ENCODE measurements at regions not wholly inside any gene's neighbourhood (a gene's known extent, or its start where the extent isn't known, plus 50 kb on each side); places are given as distances from the start of the nearest gene placed in this dataset.

DNA sequence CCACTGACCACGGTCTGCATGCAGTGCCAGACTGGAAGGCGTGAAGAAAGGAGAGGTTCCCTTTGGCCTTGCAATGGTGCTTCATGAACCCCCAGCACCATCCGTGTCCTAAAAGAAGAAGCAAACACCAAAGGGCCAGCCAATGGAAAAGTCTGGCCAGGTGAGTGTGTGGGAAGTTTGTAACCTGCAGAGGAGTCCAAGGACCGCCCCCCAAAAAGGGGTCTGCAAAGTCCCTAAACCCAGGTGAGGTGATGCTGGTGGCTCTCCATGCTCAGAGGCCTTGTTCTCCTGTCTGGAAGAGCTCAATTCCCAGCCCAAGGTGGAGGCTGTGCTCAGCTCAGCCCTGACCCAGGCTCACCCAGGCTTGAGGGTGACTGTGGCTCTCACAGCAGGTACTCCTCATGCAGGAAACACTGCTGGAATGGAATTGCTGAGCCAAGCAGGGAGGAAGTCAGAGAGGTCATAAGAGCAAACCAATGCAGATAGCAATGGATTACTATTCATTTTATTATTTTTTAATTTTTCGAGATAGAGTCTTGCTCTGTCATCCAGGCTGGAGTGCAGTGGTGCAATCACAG lies 52.4 kb upstream of the NANOS1 start:
- WGBS: 79% methylated on average over 5 of the region's 5 CpGs
- DNase-seq (ENCODE audit: low spot score): peak; percentile 19
- Histone ChIP-seq H3K27ac (ENCODE audit: low read depth in 1 of 2, low read length in 2 of 2) (no peak overlapping the region), H3K9ac (ENCODE audit: low read depth in 1 of 2, low read length in 2 of 2) (no peak overlapping the region), H3K4me3 (ENCODE audit: low read depth in 1 of 3, low read length in 3 of 3) (no peak overlapping the region), H3K9me3 (ENCODE audit: control insufficient read depth in 4 of 4, low read length in 3 of 4) (peaks cover 0 to 7% (median 4%) of the 10 kb centered on the region in 4 donors), H3K27me3 (ENCODE audit: control insufficient read depth in 4 of 4, insufficient read depth in 4 of 4, low read length in 3 of 4) (no peaks in the 10 kb centered on the region), H3K36me3 (ENCODE audit: control insufficient read depth in 4 of 4, insufficient read depth in 3 of 4, low read depth in 1 of 4, low read length in 3 of 4) (no peaks in the 10 kb centered on the region), H3K4me1 (ENCODE audit: control insufficient read depth in 4 of 4, insufficient read depth in 4 of 4, low read length in 3 of 4) (no peaks in the 10 kb centered on the region)
- TF ChIP-seq, protein P1, sequence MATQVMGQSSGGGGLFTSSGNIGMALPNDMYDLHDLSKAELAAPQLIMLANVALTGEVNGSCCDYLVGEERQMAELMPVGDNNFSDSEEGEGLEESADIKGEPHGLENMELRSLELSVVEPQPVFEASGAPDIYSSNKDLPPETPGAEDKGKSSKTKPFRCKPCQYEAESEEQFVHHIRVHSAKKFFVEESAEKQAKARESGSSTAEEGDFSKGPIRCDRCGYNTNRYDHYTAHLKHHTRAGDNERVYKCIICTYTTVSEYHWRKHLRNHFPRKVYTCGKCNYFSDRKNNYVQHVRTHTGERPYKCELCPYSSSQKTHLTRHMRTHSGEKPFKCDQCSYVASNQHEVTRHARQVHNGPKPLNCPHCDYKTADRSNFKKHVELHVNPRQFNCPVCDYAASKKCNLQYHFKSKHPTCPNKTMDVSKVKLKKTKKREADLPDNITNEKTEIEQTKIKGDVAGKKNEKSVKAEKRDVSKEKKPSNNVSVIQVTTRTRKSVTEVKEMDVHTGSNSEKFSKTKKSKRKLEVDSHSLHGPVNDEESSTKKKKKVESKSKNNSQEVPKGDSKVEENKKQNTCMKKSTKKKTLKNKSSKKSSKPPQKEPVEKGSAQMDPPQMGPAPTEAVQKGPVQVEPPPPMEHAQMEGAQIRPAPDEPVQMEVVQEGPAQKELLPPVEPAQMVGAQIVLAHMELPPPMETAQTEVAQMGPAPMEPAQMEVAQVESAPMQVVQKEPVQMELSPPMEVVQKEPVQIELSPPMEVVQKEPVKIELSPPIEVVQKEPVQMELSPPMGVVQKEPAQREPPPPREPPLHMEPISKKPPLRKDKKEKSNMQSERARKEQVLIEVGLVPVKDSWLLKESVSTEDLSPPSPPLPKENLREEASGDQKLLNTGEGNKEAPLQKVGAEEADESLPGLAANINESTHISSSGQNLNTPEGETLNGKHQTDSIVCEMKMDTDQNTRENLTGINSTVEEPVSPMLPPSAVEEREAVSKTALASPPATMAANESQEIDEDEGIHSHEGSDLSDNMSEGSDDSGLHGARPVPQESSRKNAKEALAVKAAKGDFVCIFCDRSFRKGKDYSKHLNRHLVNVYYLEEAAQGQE (IDR thresholded peaks at IDR 0.05): no peak
- no peak for TF ChIP-seq FOXA1 (IDR thresholded peaks at IDR 0.05)
- no peak for TF ChIP-seq EGR1 (IDR thresholded peaks at IDR 0.05; ENCODE audit: low read depth in 2 of 2)

DNA sequence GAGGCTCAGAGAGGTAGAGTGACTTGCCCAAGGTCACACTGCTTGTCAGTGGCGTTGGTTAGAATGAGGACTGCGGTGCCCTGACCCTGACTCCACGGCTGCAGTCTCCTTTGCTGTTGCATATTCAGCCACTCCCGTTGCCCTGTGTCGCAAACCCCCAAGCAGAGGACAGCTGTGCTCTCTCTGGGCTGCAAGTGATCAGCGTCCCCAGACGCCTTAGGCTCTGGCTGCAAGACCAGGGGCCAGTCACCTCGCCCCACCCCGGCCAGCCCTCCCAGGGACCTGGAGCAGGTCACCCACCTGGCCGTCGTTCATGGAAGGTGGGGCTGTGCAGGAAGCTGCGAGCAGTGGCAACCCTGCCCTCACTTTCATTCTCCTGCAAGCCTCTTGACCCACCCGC lies 51.7 kb upstream of the NANOS1 start:
- DNase-seq (ENCODE audit: low spot score): peak; percentile 16
- no peaks in the 10 kb centered on the region for H3K4me1 ChIP-seq (ENCODE audit: control insufficient read depth in 4 of 4, insufficient read depth in 4 of 4, low read length in 3 of 4)
- no peak overlapping the region for H3K4me3 ChIP-seq (ENCODE audit: low read depth in 1 of 3, low read length in 3 of 3)
- peaks cover 0 to 7% (median 4%) of the 10 kb centered on the region in 4 donors for H3K9me3 ChIP-seq (ENCODE audit: control insufficient read depth in 4 of 4, low read length in 3 of 4)
- no peak overlapping the region for H3K9ac ChIP-seq (ENCODE audit: low read depth in 1 of 2, low read length in 2 of 2)
- no peaks in the 10 kb centered on the region for H3K27me3 ChIP-seq (ENCODE audit: control insufficient read depth in 4 of 4, insufficient read depth in 4 of 4, low read length in 3 of 4)
- 71% methylated on average over 13 of the region's 13 CpGs for WGBS
- no peaks in the 10 kb centered on the region for H3K36me3 ChIP-seq (ENCODE audit: control insufficient read depth in 4 of 4, insufficient read depth in 3 of 4, low read depth in 1 of 4, low read length in 3 of 4)
- TF ChIP-seq FOXA2 (IDR thresholded peaks at IDR 0.05) (no peak), FOXA1 (IDR thresholded peaks at IDR 0.05) (no peak), NR2F2 (IDR thresholded peaks at IDR 0.05) (no peak), SP1 (IDR thresholded peaks at IDR 0.05) (no peak), EGR1 (IDR thresholded peaks at IDR 0.05; ENCODE audit: low read depth in 2 of 2) (no peak), TAF1 (conservative IDR thresholded peaks at IDR 0.05) (no peak), HNF4A (conservative IDR thresholded peaks at IDR 0.05) (no peak), RAD21 (IDR thresholded peaks at IDR 0.05) (no peak), JUND (IDR thresholded peaks at IDR 0.05) (no peak), GABPA (IDR thresholded peaks at IDR 0.05 in 1 of 2, conservative IDR thresholded peaks at IDR 0.05 in 1 of 2) (no peak), YY1 (IDR thresholded peaks at IDR 0.05) (no peak), RXRA (IDR thresholded peaks at IDR 0.05) (no peak), HNF4G (IDR thresholded peaks at IDR 0.05) (no peak)
- TF ChIP-seq, protein P2, sequence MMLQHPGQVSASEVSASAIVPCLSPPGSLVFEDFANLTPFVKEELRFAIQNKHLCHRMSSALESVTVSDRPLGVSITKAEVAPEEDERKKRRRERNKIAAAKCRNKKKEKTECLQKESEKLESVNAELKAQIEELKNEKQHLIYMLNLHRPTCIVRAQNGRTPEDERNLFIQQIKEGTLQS (IDR thresholded peaks at IDR 0.05): no peak
- TF ChIP-seq, protein P1 (IDR thresholded peaks at IDR 0.05): no peak
- TF ChIP-seq, protein P3, sequence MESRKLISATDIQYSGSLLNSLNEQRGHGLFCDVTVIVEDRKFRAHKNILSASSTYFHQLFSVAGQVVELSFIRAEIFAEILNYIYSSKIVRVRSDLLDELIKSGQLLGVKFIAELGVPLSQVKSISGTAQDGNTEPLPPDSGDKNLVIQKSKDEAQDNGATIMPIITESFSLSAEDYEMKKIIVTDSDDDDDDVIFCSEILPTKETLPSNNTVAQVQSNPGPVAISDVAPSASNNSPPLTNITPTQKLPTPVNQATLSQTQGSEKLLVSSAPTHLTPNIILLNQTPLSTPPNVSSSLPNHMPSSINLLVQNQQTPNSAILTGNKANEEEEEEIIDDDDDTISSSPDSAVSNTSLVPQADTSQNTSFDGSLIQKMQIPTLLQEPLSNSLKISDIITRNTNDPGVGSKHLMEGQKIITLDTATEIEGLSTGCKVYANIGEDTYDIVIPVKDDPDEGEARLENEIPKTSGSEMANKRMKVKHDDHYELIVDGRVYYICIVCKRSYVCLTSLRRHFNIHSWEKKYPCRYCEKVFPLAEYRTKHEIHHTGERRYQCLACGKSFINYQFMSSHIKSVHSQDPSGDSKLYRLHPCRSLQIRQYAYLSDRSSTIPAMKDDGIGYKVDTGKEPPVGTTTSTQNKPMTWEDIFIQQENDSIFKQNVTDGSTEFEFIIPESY (IDR thresholded peaks at IDR 0.05): no peak
- TF ChIP-seq, protein P4, sequence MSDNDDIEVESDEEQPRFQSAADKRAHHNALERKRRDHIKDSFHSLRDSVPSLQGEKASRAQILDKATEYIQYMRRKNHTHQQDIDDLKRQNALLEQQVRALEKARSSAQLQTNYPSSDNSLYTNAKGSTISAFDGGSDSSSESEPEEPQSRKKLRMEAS (IDR thresholded peaks at IDR 0.05): no peak
- H3K27ac ChIP-seq (ENCODE audit: low read depth in 1 of 2, low read length in 2 of 2): no peak overlapping the region
